ENCODE measurements at regions not wholly inside any gene's neighbourhood (a gene's known extent, or its start where the extent isn't known, plus 50 kb on each side); places are given as distances from the start of the nearest gene placed in this dataset.

- WGBS (ENCODE audit: low lambda C conversion rate, missing lambda C conversion rate) = 59% methylated on average over 2 of the region's 2 CpGs
- no peak for DNase-seq (ENCODE audit: low spot score)
- H3K9me3 ChIP-seq (ENCODE audit: low read depth) = no peaks in the 10 kb centered on the region
Measured at GRCh38 chr15:70416829-70417228, 319.1 kb upstream of the TLE3 start.

GRCh38 chr15:70415398-70415797, 317.7 kb upstream of the TLE3 start:
- 83% methylated on average over 17 of the region's 18 CpGs for WGBS (ENCODE audit: low lambda C conversion rate, missing lambda C conversion rate)
- H3K27ac ChIP-seq = no peak overlapping the region

More at GRCh38 chr15:70416829-70417228, 319.1 kb upstream of the TLE3 start:
- Histone ChIP-seq H3K27me3 (peaks cover 8% of the 10 kb centered on the region), H2AFZ (no peak overlapping the region), H3K27ac (no peak overlapping the region), H3K4me2 (no peak overlapping the region), H4K20me1 (ENCODE audit: insufficient read depth, poor library complexity, severe bottlenecking) (no peaks in the 10 kb centered on the region), H3K79me2 (no peaks in the 10 kb centered on the region), H3K9me2 (replicated peaks; ENCODE audit: insufficient read depth) (no peaks in the 10 kb centered on the region), H3K4me1 (ENCODE audit: insufficient read depth) (no peaks in the 10 kb centered on the region), H3K4me3 (no peak overlapping the region), H3K36me3 (replicated peaks; ENCODE audit: insufficient read depth, low read depth) (no peaks in the 10 kb centered on the region)
- no peak for TF ChIP-seq CTCF (IDR thresholded peaks at IDR 0.05; ENCODE audit: poor library complexity)
- TF ChIP-seq EZH2phosphoT487 (IDR thresholded peaks at IDR 0.05; ENCODE audit: low read depth, severe bottlenecking, unreplicated experiment) = no peak
- no peak for TF ChIP-seq EZH2 (IDR thresholded peaks at IDR 0.05; ENCODE audit: borderline replicate concordance)

GRCh38 chr15:70414626-70415025, 316.9 kb upstream of the TLE3 start:
- H2AFZ ChIP-seq = no peak overlapping the region
- no peaks in the 10 kb centered on the region for H3K9me2 ChIP-seq (replicated peaks; ENCODE audit: insufficient read depth)
- TF ChIP-seq EZH2 (IDR thresholded peaks at IDR 0.05; ENCODE audit: borderline replicate concordance) (no peak), EZH2phosphoT487 (IDR thresholded peaks at IDR 0.05; ENCODE audit: low read depth, severe bottlenecking, unreplicated experiment) (no peak), CTCF (IDR thresholded peaks at IDR 0.05; ENCODE audit: poor library complexity) (no peak)
- peaks cover 8% of the 10 kb centered on the region for H3K27me3 ChIP-seq
- no peak overlapping the region for H3K27ac ChIP-seq
- H3K36me3 ChIP-seq (replicated peaks; ENCODE audit: insufficient read depth, low read depth) = no peaks in the 10 kb centered on the region
- no peaks in the 10 kb centered on the region for H3K79me2 ChIP-seq
- peaks cover 9% of the 10 kb centered on the region for H3K4me1 ChIP-seq (ENCODE audit: insufficient read depth)
- 94% methylated on average over 5 of the region's 5 CpGs for WGBS (ENCODE audit: low lambda C conversion rate, missing lambda C conversion rate)
- DNase-seq (ENCODE audit: low spot score) = no peak
- H4K20me1 ChIP-seq (ENCODE audit: insufficient read depth, poor library complexity, severe bottlenecking) = no peaks in the 10 kb centered on the region
- no peak overlapping the region for H3K4me2 ChIP-seq
- H3K9me3 ChIP-seq (ENCODE audit: low read depth) = no peaks in the 10 kb centered on the region
- H3K4me3 ChIP-seq = no peak overlapping the region

More at GRCh38 chr15:70415398-70415797, 317.7 kb upstream of the TLE3 start:
- Histone ChIP-seq H4K20me1 (ENCODE audit: insufficient read depth, poor library complexity, severe bottlenecking) (no peaks in the 10 kb centered on the region), H3K27me3 (peaks cover 8% of the 10 kb centered on the region), H3K79me2 (no peaks in the 10 kb centered on the region), H3K36me3 (replicated peaks; ENCODE audit: insufficient read depth, low read depth) (no peaks in the 10 kb centered on the region), H3K9me3 (ENCODE audit: low read depth) (no peaks in the 10 kb centered on the region), H3K9me2 (replicated peaks; ENCODE audit: insufficient read depth) (no peaks in the 10 kb centered on the region), H3K4me1 (ENCODE audit: insufficient read depth) (peaks cover 9% of the 10 kb centered on the region), H3K4me2 (no peak overlapping the region), H3K4me3 (no peak overlapping the region), H2AFZ (no peak overlapping the region)
- TF ChIP-seq EZH2 (IDR thresholded peaks at IDR 0.05; ENCODE audit: borderline replicate concordance) (no peak), CTCF (IDR thresholded peaks at IDR 0.05; ENCODE audit: poor library complexity) (no peak), EZH2phosphoT487 (IDR thresholded peaks at IDR 0.05; ENCODE audit: low read depth, severe bottlenecking, unreplicated experiment) (no peak)
- no peak for DNase-seq (ENCODE audit: low spot score)

- no peak overlapping the region for H3K4me2 ChIP-seq
- H3K9me3 ChIP-seq (ENCODE audit: low read depth) = no peaks in the 10 kb centered on the region
- TF ChIP-seq CTCF (IDR thresholded peaks at IDR 0.05; ENCODE audit: poor library complexity) (no peak), EZH2phosphoT487 (IDR thresholded peaks at IDR 0.05; ENCODE audit: low read depth, severe bottlenecking, unreplicated experiment) (no peak), EZH2 (IDR thresholded peaks at IDR 0.05; ENCODE audit: borderline replicate concordance) (no peak)
- DNase-seq (ENCODE audit: low spot score) = no peak
- no peaks in the 10 kb centered on the region for H3K9me2 ChIP-seq (replicated peaks; ENCODE audit: insufficient read depth)
- no peaks in the 10 kb centered on the region for H4K20me1 ChIP-seq (ENCODE audit: insufficient read depth, poor library complexity, severe bottlenecking)
- no peaks in the 10 kb centered on the region for H3K79me2 ChIP-seq
- peaks cover 4% of the 10 kb centered on the region for H3K27me3 ChIP-seq
- H3K27ac ChIP-seq = no peak overlapping the region
- H3K4me1 ChIP-seq (ENCODE audit: insufficient read depth) = peaks cover 9% of the 10 kb centered on the region
- no peak overlapping the region for H2AFZ ChIP-seq
- H3K4me3 ChIP-seq = no peak overlapping the region
- H3K36me3 ChIP-seq (replicated peaks; ENCODE audit: insufficient read depth, low read depth) = no peaks in the 10 kb centered on the region
Measured at GRCh38 chr15:70412794-70413193, 315.1 kb upstream of the TLE3 start.

Data from hepatocyte (in vitro differentiated cells).